ENCODE measurements at regions not wholly inside any gene's neighbourhood (a gene's known extent, or its start where the extent isn't known, plus 50 kb on each side); places are given as distances from the start of the nearest gene placed in this dataset.

DNA sequence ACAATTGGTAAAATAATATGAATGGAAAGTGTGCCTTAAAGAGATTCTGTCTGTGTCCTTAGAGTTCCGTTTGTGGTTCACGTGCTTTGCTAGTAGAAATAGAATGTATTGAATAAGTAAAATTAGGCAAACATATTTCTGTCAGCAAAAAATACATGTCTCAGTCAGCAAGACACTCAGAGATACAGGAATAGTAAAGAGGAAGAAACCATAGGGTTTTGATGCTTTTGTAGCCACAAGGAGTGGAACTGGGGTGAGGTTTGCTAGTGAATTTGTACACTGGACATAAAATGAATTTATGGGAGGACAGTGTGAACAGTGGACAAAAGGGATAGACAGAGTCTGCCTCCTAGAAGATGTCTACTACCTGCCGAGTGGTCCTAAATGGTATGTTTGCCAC lies 289.2 kb upstream of the NRP1 start:
- TF ChIP-seq POLR2A (IDR thresholded peaks at IDR 0.05; ENCODE audit: low read depth, low read length) (no peak), TAF1 (IDR thresholded peaks at IDR 0.05; ENCODE audit: borderline replicate concordance, low read depth, low read length) (no peak)
